Astrocyte of the cerebellum (primary cell): ENCODE measurements at regions not wholly inside any gene's neighbourhood (a gene's known extent, or its start where the extent isn't known, plus 50 kb on each side); places are given as distances from the start of the nearest gene placed in this dataset.
A peak's percentile ranks its signal among the peaks of the same experiment; 100 is the strongest.

Experiments used
- DNase-seq: peaks from one replicate; pipeline ENCODE4 v3.0.0-alpha.2; 2011; ENCODE audit warnings: low read depth
- H3K4me3 ChIP-seq: 2 replicates; pipeline ENCODE4 v1.5.1; 2011; ENCODE audit warnings: mild to moderate bottlenecking, low read depth, low read length, moderate library complexity
- in situ Hi-C: cut with HindIII; loops from 2 replicates; pipeline ENCODE4 v1.10.0; 2017; ENCODE audit warnings: low sequenced_read_pairs
- TF ChIP-seq, protein P1 (sequence below): IDR thresholded peaks from 2 replicates; pipeline ENCODE4 v1.5.1; 2012; ENCODE audit warnings: low read length, low read depth, moderate library complexity, mild to moderate bottlenecking; ENCODE audit errors: missing control alignments

DNA sequence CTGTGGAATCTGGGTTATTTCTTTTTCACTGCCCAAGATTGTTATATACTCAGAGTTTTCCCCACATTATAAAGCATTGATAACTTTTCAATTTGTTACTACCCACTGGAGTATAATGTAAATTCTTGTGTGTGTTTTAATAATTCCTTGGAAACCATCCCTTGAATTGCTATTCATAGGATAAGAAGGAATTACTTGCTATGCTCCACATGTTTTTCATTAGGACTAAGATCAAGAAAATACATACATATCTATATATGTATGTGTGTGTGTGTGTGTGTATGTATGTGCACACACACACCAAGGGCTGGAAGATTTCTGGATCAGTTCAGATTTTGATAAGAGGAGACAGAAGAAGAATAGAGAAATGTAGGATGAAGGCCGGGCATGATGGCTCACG is 206.4 kb upstream of the JADE1 start:
- in situ Hi-C loops, result no loop called here
- TF ChIP-seq, protein P1, sequence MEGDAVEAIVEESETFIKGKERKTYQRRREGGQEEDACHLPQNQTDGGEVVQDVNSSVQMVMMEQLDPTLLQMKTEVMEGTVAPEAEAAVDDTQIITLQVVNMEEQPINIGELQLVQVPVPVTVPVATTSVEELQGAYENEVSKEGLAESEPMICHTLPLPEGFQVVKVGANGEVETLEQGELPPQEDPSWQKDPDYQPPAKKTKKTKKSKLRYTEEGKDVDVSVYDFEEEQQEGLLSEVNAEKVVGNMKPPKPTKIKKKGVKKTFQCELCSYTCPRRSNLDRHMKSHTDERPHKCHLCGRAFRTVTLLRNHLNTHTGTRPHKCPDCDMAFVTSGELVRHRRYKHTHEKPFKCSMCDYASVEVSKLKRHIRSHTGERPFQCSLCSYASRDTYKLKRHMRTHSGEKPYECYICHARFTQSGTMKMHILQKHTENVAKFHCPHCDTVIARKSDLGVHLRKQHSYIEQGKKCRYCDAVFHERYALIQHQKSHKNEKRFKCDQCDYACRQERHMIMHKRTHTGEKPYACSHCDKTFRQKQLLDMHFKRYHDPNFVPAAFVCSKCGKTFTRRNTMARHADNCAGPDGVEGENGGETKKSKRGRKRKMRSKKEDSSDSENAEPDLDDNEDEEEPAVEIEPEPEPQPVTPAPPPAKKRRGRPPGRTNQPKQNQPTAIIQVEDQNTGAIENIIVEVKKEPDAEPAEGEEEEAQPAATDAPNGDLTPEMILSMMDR, result no peak
- no peak for DNase-seq
- no peak overlapping the region for H3K4me3 ChIP-seq

DNA sequence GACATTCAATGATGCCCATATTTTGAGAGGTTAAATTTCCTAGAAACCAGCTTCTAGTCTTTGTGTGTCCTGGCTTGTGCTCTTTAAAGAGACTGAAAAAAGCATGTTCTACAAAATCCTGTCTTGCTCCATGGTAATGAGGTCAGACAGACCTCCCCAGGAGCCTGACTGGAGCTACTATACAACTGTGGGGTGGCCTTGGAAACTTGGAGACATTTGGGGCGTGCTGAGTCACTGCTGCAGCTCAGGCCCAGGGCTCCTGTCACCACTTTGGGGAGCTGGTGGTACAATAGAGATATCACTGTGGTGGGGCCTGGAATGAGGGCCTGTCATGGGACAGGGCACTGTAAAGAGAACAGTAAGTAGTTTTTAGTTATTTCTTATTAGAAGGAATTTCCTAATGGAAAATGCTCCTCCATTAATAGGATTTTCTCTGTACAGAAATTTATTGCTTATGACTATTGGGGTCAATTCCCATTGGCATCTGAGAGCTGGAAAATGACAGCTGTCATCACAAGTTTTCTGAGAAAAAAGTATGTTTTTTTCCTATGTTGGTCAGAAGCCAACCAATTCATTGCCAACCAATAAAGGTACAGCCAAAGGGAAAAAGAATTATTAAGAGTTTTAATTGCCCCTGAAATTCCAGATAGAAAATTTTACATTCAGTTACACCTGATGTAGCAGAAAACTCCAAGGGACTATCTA is 207.4 kb upstream of the JADE1 start:
- TF ChIP-seq, protein P1, result no peak
- in situ Hi-C loops, result no loop called here
- no peak overlapping the region for H3K4me3 ChIP-seq
- DNase-seq, result peak; percentile 11

DNA sequence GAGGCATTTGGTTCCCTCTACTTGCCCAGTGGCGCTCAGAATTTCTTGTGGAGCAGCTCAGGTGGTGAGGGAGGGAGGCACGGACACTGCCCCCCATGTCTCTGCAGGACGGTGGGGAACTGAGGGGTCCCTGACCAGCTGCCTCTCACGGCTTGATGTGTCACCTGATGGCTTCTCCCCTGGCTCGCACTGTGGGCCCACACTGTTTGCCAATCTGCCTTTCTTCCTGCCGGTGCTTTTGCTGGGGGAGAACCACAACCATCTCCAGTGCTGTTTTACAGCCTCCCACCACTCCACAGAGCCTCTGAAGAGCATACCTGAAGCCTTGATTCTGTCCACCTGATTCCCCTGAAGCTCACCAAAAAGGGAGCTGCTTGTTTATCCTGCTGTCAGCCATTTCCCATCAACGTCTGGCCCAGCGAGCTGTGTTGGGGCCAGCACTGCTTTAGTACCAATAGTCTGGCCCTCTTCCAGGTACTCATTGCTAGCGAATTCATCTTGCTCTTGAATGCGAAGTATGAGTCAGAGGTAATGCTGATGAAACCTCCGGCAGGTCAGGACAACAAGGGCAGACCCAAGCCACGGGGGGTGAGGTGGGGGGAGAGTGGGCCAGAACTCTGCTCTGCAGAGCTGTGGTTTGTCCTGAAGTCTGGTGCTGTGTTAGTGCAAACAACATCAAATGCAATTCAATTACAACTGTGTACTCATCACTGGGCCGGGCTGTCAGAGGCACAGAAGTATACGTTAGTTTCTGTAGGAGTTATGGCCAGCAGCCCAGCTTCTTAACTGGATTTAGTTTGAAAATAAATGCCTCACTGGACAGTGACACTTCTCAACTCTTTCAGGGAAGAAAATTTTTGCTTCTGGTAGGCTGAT is 208.3 kb upstream of the JADE1 start:
- TF ChIP-seq, protein P1, result no peak
- in situ Hi-C loops, result no loop called here
- DNase-seq, result peak; percentile 94
- no peak overlapping the region for H3K4me3 ChIP-seq

DNA sequence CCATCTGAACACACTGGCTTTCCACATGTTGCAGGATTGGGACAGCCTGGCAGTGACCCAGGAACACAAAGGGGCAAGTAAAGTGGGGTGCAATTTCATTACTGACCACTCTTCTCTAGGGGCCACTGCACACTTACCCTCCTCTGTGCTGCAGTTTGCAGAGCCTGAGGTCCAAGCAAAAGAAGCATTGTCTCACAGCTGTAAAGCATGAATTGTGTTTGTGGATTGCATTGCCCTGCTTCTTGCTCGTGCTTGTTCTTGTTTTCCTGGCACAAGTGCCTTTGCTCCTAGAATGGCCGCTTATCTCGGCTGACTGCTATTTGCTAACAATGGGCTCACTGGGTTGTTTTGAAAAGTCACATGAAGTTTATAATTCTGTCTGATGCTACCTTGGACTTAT is 209.1 kb upstream of the JADE1 start:
- in situ Hi-C loops, result no loop called here
- TF ChIP-seq, protein P1, result no peak
- H3K4me3 ChIP-seq, result no peak overlapping the region
- DNase-seq, result no peak

DNA sequence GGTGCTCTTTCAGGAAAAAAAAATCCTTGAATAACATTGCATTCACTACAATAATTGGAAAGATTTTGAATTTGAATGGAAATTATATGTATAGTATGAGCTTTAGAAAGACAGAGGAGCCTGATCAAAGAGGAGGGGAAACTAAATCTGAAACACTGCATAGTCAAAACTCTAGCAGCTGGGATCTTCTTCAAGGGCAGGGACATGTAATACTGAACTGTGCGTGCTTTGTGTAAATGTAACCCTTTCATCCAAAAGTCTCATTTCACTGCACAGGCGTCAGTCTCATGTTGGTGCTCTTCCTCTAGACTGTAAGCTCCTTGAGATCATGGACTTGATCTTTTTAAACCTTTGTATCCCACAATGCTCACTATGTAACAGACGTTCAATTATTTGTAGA is 212.0 kb upstream of the JADE1 start:
- DNase-seq, result no peak
- H3K4me3 ChIP-seq, result no peak overlapping the region
- in situ Hi-C loops, result no loop called here
- TF ChIP-seq, protein P1, result no peak

DNA sequence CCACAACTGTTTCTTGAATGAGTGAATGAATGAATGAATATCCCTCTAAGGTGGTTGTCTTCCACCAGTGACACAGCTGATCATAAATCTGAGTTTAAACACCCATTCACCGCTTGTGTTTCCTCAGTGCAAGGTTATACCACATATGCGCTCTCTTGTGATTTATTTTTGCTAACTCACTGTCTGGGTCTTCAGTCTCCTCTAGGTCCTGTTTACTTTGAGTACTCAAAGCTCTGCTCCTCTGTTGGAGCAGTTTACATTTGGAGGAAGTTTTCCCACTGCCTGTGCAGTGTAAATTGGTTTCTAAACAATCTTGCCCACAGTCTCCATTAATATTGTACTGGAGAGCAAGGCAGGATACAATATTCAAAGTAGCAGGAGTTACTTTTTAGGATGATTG is 212.6 kb upstream of the JADE1 start:
- in situ Hi-C loops, result no loop called here
- H3K4me3 ChIP-seq, result no peak overlapping the region
- TF ChIP-seq, protein P1, result no peak
- DNase-seq, result no peak
